ENCODE measurements at regions not wholly inside any gene's neighbourhood (a gene's known extent, or its start where the extent isn't known, plus 50 kb on each side); places are given as distances from the start of the nearest gene placed in this dataset.
"Not testable (repeated sequence)": the region's sequence is repeated elsewhere in the genome, so short reads cannot be mapped to it uniquely, and the experiment has no call there.

DNA sequence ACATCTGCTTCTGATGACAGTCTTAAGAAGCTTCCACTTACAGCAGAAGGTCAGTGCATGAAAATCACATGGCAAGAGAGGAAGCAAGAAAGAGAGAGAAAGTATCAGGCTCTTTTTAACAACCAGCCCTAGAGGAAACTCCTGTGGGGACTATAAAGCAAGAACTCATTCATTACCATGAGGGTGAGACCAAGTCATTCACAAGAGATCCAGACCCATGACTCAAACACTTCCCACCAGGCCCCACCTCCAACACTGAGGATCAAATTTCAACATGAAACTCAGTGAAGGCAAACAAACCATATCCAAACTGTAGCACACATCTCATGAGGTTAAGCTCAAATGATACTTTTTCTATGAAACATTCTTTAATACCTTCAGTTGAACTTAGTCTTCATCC, 643.2 kb upstream of the SYNCRIP start:
- no peaks in the 10 kb centered on the region for H3K4me1 Mint-ChIP-seq
- Histone ChIP-seq H3K9me3 (ENCODE audit: control extremely low read depth in 1 of 3, control insufficient read depth in 2 of 3, insufficient read depth in 1 of 3, low read length in 2 of 3) (peaks cover 0 to 14% (median 0%) of the 10 kb centered on the region in 3 donors), H3K36me3 (replicated peaks in 1 of 2; ENCODE audit: control extremely low read depth in 1 of 2, control insufficient read depth in 1 of 2, extremely low read depth in 1 of 2, insufficient read depth in 2 of 2, low read length in 1 of 2) (no peaks in the 10 kb centered on the region), H4K20me1 (ENCODE audit: control insufficient read depth, insufficient read depth, low read length, poor library complexity, severe bottlenecking) (no peaks in the 10 kb centered on the region), H2AFZ (ENCODE audit: insufficient read depth, low read depth, low read length, poor library complexity, severe bottlenecking) (no peak overlapping the region), H3K79me2 (ENCODE audit: control insufficient read depth, insufficient read depth, low read length) (no peaks in the 10 kb centered on the region), H3K27ac (ENCODE audit: low read length in 2 of 2) (no peak overlapping the region), H3K4me3 (ENCODE audit: control extremely low read depth in 1 of 5, extremely low read depth in 1 of 5, insufficient read depth in 1 of 5, low read depth in 2 of 5, low read length in 4 of 5) (no peak overlapping the region), H3K4me1 (ENCODE audit: control insufficient read depth in 2 of 2, insufficient read depth in 2 of 2, low read length in 2 of 2) (no peaks in the 10 kb centered on the region), H3K9ac (ENCODE audit: low read length) (no peak overlapping the region), H3K27me3 (replicated peaks in 1 of 4; ENCODE audit: control extremely low read depth in 1 of 4, control insufficient read depth in 3 of 4, insufficient read depth in 4 of 4, low read length in 3 of 4) (no peaks in the 10 kb centered on the region), H3K4me2 (replicated peaks; ENCODE audit: low read depth, low read length, poor library complexity, severe bottlenecking) (no peak overlapping the region)
- intact Hi-C loops (cut with micrococcal nuclease), result no loop called here
- ATAC-seq (ENCODE audit: low read depth) (no peak), DNase-seq (no peak)
- H3K27me3 Mint-ChIP-seq, result no peaks in the 10 kb centered on the region
- ChIA-PET CTCF (no interaction called here), POLR2A (no interaction called here)
- no peak overlapping the region for H3K27ac Mint-ChIP-seq
- H3K9me3 Mint-ChIP-seq (ENCODE audit: insufficient read depth), result no peaks in the 10 kb centered on the region
- no peak overlapping the region for H3K4me3 Mint-ChIP-seq
- no peak for TF ChIP-seq EZH2 (IDR thresholded peaks at IDR 0.05; ENCODE audit: borderline replicate concordance, insufficient read depth, low read depth, low read length, poor library complexity, severe bottlenecking)
- TF ChIP-seq, protein P1, sequence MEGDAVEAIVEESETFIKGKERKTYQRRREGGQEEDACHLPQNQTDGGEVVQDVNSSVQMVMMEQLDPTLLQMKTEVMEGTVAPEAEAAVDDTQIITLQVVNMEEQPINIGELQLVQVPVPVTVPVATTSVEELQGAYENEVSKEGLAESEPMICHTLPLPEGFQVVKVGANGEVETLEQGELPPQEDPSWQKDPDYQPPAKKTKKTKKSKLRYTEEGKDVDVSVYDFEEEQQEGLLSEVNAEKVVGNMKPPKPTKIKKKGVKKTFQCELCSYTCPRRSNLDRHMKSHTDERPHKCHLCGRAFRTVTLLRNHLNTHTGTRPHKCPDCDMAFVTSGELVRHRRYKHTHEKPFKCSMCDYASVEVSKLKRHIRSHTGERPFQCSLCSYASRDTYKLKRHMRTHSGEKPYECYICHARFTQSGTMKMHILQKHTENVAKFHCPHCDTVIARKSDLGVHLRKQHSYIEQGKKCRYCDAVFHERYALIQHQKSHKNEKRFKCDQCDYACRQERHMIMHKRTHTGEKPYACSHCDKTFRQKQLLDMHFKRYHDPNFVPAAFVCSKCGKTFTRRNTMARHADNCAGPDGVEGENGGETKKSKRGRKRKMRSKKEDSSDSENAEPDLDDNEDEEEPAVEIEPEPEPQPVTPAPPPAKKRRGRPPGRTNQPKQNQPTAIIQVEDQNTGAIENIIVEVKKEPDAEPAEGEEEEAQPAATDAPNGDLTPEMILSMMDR (IDR thresholded peaks at IDR 0.05), result no peak

DNA sequence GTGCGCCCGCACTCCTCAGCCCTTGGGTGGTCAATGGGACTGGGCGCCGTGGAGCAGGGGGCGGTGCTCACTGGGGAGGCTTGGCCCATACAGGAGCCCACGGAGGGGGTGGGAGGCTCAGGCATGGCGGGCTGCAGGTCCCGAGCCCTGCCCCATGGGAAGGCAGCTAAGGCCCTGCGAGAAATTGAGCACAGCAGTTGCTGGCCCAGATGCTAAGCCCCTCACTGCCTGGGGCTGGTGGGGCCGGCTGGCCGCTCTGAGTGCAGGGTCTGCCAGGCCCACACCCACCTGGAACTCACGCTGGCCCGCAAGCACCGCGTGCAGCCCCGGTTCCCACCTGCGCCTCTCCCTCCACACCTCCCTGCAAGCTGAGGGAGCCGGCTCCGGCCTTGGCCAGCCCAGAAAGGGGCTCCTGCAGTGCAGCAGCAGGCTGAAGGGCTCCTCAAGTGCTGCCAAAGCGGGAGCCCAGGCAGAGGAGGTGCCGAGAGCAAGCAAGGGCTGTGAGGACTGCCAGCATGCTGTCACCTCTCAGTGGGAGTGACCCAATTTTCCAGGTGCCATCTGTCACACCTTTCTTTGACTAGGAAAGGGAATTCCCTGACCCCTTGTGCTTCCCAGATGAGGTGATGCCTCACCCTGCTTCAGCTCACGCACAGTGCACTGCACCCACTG, 642.3 kb upstream of the SYNCRIP start:
- H3K27ac ChIP-seq (ENCODE audit: low read length in 2 of 2); H3K27me3 Mint-ChIP-seq; H3K4me3 ChIP-seq (ENCODE audit: control extremely low read depth in 1 of 5, extremely low read depth in 1 of 5, insufficient read depth in 1 of 5, low read depth in 2 of 5, low read length in 4 of 5); H3K4me3 Mint-ChIP-seq; H3K9me3 Mint-ChIP-seq (ENCODE audit: insufficient read depth); POLR2A ChIA-PET; H3K4me2 ChIP-seq (replicated peaks; ENCODE audit: low read depth, low read length, poor library complexity, severe bottlenecking); H3K27me3 ChIP-seq (replicated peaks in 1 of 4; ENCODE audit: control extremely low read depth in 1 of 4, control insufficient read depth in 3 of 4, insufficient read depth in 4 of 4, low read length in 3 of 4); DNase-seq; H3K4me1 Mint-ChIP-seq; H3K79me2 ChIP-seq (ENCODE audit: control insufficient read depth, insufficient read depth, low read length); CTCF ChIA-PET; H4K20me1 ChIP-seq (ENCODE audit: control insufficient read depth, insufficient read depth, low read length, poor library complexity, severe bottlenecking); H3K36me3 ChIP-seq (replicated peaks in 1 of 2; ENCODE audit: control extremely low read depth in 1 of 2, control insufficient read depth in 1 of 2, extremely low read depth in 1 of 2, insufficient read depth in 2 of 2, low read length in 1 of 2); H3K27ac Mint-ChIP-seq; ATAC-seq (ENCODE audit: low read depth); H3K4me1 ChIP-seq (ENCODE audit: control insufficient read depth in 2 of 2, insufficient read depth in 2 of 2, low read length in 2 of 2); H2AFZ ChIP-seq (ENCODE audit: insufficient read depth, low read depth, low read length, poor library complexity, severe bottlenecking); intact Hi-C loops (cut with micrococcal nuclease); H3K9ac ChIP-seq (ENCODE audit: low read length): not testable (repeated sequence)
- H3K9me3 ChIP-seq (ENCODE audit: control extremely low read depth in 1 of 3, control insufficient read depth in 2 of 3, insufficient read depth in 1 of 3, low read length in 2 of 3), result peaks cover 0 to 14% (median 0%) of the 10 kb centered on the region in 3 donors
- 92% methylated on average over 22 of the region's 22 CpGs for WGBS (ENCODE audit: insufficient coverage)

DNA sequence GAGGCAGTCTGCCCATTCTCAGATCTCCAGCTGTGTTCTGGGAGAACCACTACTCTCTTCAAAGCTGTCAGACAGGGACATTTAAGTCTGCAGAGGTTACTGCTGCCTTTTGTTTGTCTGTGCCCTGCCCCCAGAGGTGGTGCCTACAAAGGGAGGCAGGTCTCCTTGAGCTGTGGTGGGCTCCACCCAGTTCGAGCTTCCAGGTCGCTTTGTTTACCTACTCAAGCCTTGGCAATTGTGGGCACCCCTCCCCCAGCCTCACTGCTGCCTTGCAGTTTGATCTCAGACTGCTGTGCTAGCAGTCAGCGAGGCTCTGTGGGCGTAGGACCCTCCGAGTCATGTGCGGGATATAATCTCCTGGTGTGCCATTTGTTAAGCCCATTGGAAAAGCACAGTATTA, 640.9 kb upstream of the SYNCRIP start:
- H4K20me1 ChIP-seq (ENCODE audit: control insufficient read depth, insufficient read depth, low read length, poor library complexity, severe bottlenecking); ATAC-seq (ENCODE audit: low read depth); DNase-seq; intact Hi-C loops (cut with micrococcal nuclease); H3K4me1 ChIP-seq (ENCODE audit: control insufficient read depth in 2 of 2, insufficient read depth in 2 of 2, low read length in 2 of 2); H3K9me3 Mint-ChIP-seq (ENCODE audit: insufficient read depth); CTCF ChIA-PET; H3K27me3 ChIP-seq (replicated peaks in 1 of 4; ENCODE audit: control extremely low read depth in 1 of 4, control insufficient read depth in 3 of 4, insufficient read depth in 4 of 4, low read length in 3 of 4); H3K79me2 ChIP-seq (ENCODE audit: control insufficient read depth, insufficient read depth, low read length); H3K36me3 ChIP-seq (replicated peaks in 1 of 2; ENCODE audit: control extremely low read depth in 1 of 2, control insufficient read depth in 1 of 2, extremely low read depth in 1 of 2, insufficient read depth in 2 of 2, low read length in 1 of 2); H3K4me3 Mint-ChIP-seq; POLR2A ChIA-PET; H3K4me3 ChIP-seq (ENCODE audit: control extremely low read depth in 1 of 5, extremely low read depth in 1 of 5, insufficient read depth in 1 of 5, low read depth in 2 of 5, low read length in 4 of 5); H3K27ac Mint-ChIP-seq; H3K9ac ChIP-seq (ENCODE audit: low read length); H3K27me3 Mint-ChIP-seq; H2AFZ ChIP-seq (ENCODE audit: insufficient read depth, low read depth, low read length, poor library complexity, severe bottlenecking); H3K4me2 ChIP-seq (replicated peaks; ENCODE audit: low read depth, low read length, poor library complexity, severe bottlenecking); H3K4me1 Mint-ChIP-seq; H3K27ac ChIP-seq (ENCODE audit: low read length in 2 of 2): not testable (repeated sequence)
- 87% methylated on average over 6 of the region's 6 CpGs for WGBS (ENCODE audit: insufficient coverage)
- H3K9me3 ChIP-seq (ENCODE audit: control extremely low read depth in 1 of 3, control insufficient read depth in 2 of 3, insufficient read depth in 1 of 3, low read length in 2 of 3), result peaks cover 0 to 14% (median 0%) of the 10 kb centered on the region in 3 donors
